ENCODE measurements at regions not wholly inside any gene's neighbourhood (a gene's known extent, or its start where the extent isn't known, plus 50 kb on each side); places are given as distances from the start of the nearest gene placed in this dataset.
A peak's percentile ranks its signal among the peaks of the same experiment; 100 is the strongest.

DNA sequence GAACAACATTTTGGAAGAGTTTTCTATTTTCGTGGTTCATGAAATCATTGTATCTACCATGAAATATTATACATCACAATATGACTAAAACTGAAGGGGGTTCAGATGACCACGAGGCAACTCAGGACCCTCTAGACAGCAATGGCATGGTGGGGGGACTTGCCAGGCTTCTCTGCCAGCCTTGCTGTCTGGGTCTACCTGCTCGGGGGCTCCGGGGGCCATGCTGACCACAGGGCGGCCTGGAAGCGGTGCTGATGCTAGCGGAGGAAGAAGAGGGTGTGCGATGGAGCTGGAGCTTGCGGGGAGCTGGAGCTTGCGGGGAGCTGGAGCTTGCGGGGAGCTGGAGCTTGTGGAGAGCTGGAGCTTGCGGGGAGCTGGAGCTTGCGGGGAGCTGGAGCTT is 89.2 kb upstream of the IRX4 start:
- no peak for TF ChIP-seq EZH2phosphoT487 (IDR thresholded peaks at IDR 0.05)
- H3K4me3 Mint-ChIP-seq: no peak overlapping the region
- no peaks in the 10 kb centered on the region for H3K36me3 Mint-ChIP-seq
- no peak overlapping the region for H2AFZ ChIP-seq (replicated peaks)
- H3K9ac ChIP-seq: no peak overlapping the region
- H3K27ac ChIP-seq: no peak overlapping the region
- no peaks in the 10 kb centered on the region for H3K9me3 ChIP-seq (ENCODE audit: low read depth)
- H4K20me1 ChIP-seq (ENCODE audit: low read depth): no peaks in the 10 kb centered on the region
- H3K4me3 ChIP-seq: no peak overlapping the region
- DNase-seq (ENCODE audit: low spot score): no peak
- peaks cover 13% of the 10 kb centered on the region for H3K4me1 ChIP-seq
- H3K4me2 ChIP-seq: no peak overlapping the region
- peaks cover 12% of the 10 kb centered on the region for H3K4me1 Mint-ChIP-seq
- peak overlapping the region; percentile 42 for H3K27ac Mint-ChIP-seq
- no peaks in the 10 kb centered on the region for H3K36me3 ChIP-seq
- H3K9me3 Mint-ChIP-seq: no peaks in the 10 kb centered on the region
- H3F3A ChIP-seq (ENCODE audit: low read depth): peaks cover 12% of the 10 kb centered on the region
- H3K27me3 Mint-ChIP-seq (ENCODE audit: insufficient read depth, low read depth): peaks cover 5% of the 10 kb centered on the region
- peaks cover 12% of the 10 kb centered on the region for H3K27me3 ChIP-seq
- no peaks in the 10 kb centered on the region for H3K79me2 ChIP-seq (ENCODE audit: low read depth)

- no peaks in the 10 kb centered on the region for H3K27me3 Mint-ChIP-seq (ENCODE audit: insufficient read depth, low read depth)
- no peak for DNase-seq (ENCODE audit: low spot score)
Observed at GRCh38 chr5:1967736-1968135, 85.0 kb upstream of the IRX4 start.

GRCh38 chr5:1966461-1966860 is 83.7 kb upstream of the IRX4 start:
- Histone ChIP-seq H3K27ac (no peak overlapping the region), H3K4me2 (no peak overlapping the region), H3F3A (ENCODE audit: low read depth) (no peaks in the 10 kb centered on the region), H3K27me3 (peaks cover under 1% of the 10 kb centered on the region), H3K36me3 (no peaks in the 10 kb centered on the region), H3K9ac (no peak overlapping the region), H3K4me3 (no peak overlapping the region), H2AFZ (replicated peaks) (no peak overlapping the region), H3K4me1 (peaks cover 15% of the 10 kb centered on the region), H3K79me2 (ENCODE audit: low read depth) (no peaks in the 10 kb centered on the region), H4K20me1 (ENCODE audit: low read depth) (no peaks in the 10 kb centered on the region), H3K9me3 (ENCODE audit: low read depth) (no peaks in the 10 kb centered on the region)
- no peak overlapping the region for H3K4me3 Mint-ChIP-seq
- H3K27ac Mint-ChIP-seq: peak overlapping the region; percentile 42
- TF ChIP-seq EZH2phosphoT487 (IDR thresholded peaks at IDR 0.05) (no peak), CTCF (IDR thresholded peaks at IDR 0.05) (no peak), EZH2 (IDR thresholded peaks at IDR 0.05) (no peak)
- no peaks in the 10 kb centered on the region for H3K27me3 Mint-ChIP-seq (ENCODE audit: insufficient read depth, low read depth)
- H3K4me1 Mint-ChIP-seq: peaks cover 14% of the 10 kb centered on the region
- no peaks in the 10 kb centered on the region for H3K36me3 Mint-ChIP-seq
- DNase-seq (ENCODE audit: low spot score): no peak
- no peaks in the 10 kb centered on the region for H3K9me3 Mint-ChIP-seq

More at GRCh38 chr5:1967736-1968135, 85.0 kb upstream of the IRX4 start:
- Histone ChIP-seq H3K27me3 (peaks cover 3% of the 10 kb centered on the region), H3K79me2 (ENCODE audit: low read depth) (no peaks in the 10 kb centered on the region), H3K4me3 (no peak overlapping the region), H3K36me3 (no peaks in the 10 kb centered on the region), H3K27ac (no peak overlapping the region), H3K9ac (no peak overlapping the region), H2AFZ (replicated peaks) (no peak overlapping the region), H3K4me1 (peaks cover 15% of the 10 kb centered on the region), H4K20me1 (ENCODE audit: low read depth) (no peaks in the 10 kb centered on the region), H3F3A (ENCODE audit: low read depth) (no peaks in the 10 kb centered on the region), H3K9me3 (ENCODE audit: low read depth) (no peaks in the 10 kb centered on the region), H3K4me2 (no peak overlapping the region)
- TF ChIP-seq EZH2 (IDR thresholded peaks at IDR 0.05) (no peak), CTCF (IDR thresholded peaks at IDR 0.05) (no peak), EZH2phosphoT487 (IDR thresholded peaks at IDR 0.05) (no peak)
- Mint-ChIP-seq H3K36me3 (no peaks in the 10 kb centered on the region), H3K27ac (peak overlapping the region; percentile 29), H3K9me3 (no peaks in the 10 kb centered on the region), H3K4me1 (peaks cover 14% of the 10 kb centered on the region), H3K4me3 (no peak overlapping the region)

- H3K9ac ChIP-seq: no peak overlapping the region
- H3K4me2 ChIP-seq: no peak overlapping the region
- H3K36me3 ChIP-seq: no peaks in the 10 kb centered on the region
- H2AFZ ChIP-seq (replicated peaks): no peak overlapping the region
- no peaks in the 10 kb centered on the region for H3K36me3 Mint-ChIP-seq
- no peak overlapping the region for H3K4me3 ChIP-seq
- H3K27ac ChIP-seq: no peak overlapping the region
- no peak for TF ChIP-seq EZH2 (IDR thresholded peaks at IDR 0.05)
- TF ChIP-seq CTCF (IDR thresholded peaks at IDR 0.05): no peak
- no peaks in the 10 kb centered on the region for H3K27me3 ChIP-seq
- DNase-seq (ENCODE audit: low spot score): no peak
- H3K27ac Mint-ChIP-seq: no peak overlapping the region
- no peaks in the 10 kb centered on the region for H3K9me3 Mint-ChIP-seq
- no peaks in the 10 kb centered on the region for H3K79me2 ChIP-seq (ENCODE audit: low read depth)
- H3K4me1 Mint-ChIP-seq: peaks cover 14% of the 10 kb centered on the region
- H3K9me3 ChIP-seq (ENCODE audit: low read depth): no peaks in the 10 kb centered on the region
- no peaks in the 10 kb centered on the region for H4K20me1 ChIP-seq (ENCODE audit: low read depth)
- H3K27me3 Mint-ChIP-seq (ENCODE audit: insufficient read depth, low read depth): no peaks in the 10 kb centered on the region
- H3K4me3 Mint-ChIP-seq: no peak overlapping the region
- H3K4me1 ChIP-seq: peaks cover 15% of the 10 kb centered on the region
- no peaks in the 10 kb centered on the region for H3F3A ChIP-seq (ENCODE audit: low read depth)
Observed at GRCh38 chr5:1965925-1966324, 83.2 kb upstream of the IRX4 start.

Measured in neural progenitor cell (in vitro differentiated cells).